ENCODE measurements at regions not wholly inside any gene's neighbourhood (a gene's known extent, or its start where the extent isn't known, plus 50 kb on each side); places are given as distances from the start of the nearest gene placed in this dataset.

- Histone ChIP-seq H3K36me3 (ENCODE audit: insufficient read depth, low read length) (no peaks in the 10 kb centered on the region), H3K4me3 (no peak overlapping the region), H3K9ac (ENCODE audit: insufficient read length) (no peak overlapping the region), H3K27ac (no peak overlapping the region), H3K9me3 (ENCODE audit: low read depth, low read length) (no peaks in the 10 kb centered on the region)
- DNase-seq (ENCODE audit: low read depth, low spot score), result no peak
- no peak for TF ChIP-seq EZH2 (IDR thresholded peaks at IDR 0.05)
- no peak for TF ChIP-seq FOXP2 (optimal IDR thresholded peaks at IDR 0.05; ENCODE audit: control extremely low read depth, extremely low read length, insufficient read depth)
- no peak for TF ChIP-seq POLR2AphosphoS5 (IDR thresholded peaks at IDR 0.05; ENCODE audit: borderline replicate concordance, low read depth, low read length)
Observed at GRCh38 chr18:22467760-22468553, 50.2 kb upstream of the CTAGE1 start.

- Histone ChIP-seq H3K9me3 (ENCODE audit: low read depth, low read length) (no peaks in the 10 kb centered on the region), H3K27ac (no peak overlapping the region), H3K36me3 (ENCODE audit: insufficient read depth, low read length) (no peaks in the 10 kb centered on the region), H3K9ac (ENCODE audit: insufficient read length) (no peak overlapping the region), H3K4me3 (no peak overlapping the region)
- no peak for DNase-seq (ENCODE audit: low read depth, low spot score)
- TF ChIP-seq EZH2 (IDR thresholded peaks at IDR 0.05), result no peak
Observed at GRCh38 chr18:22468554-22468891, 50.8 kb upstream of the CTAGE1 start.

GRCh38 chr18:22469061-22469734, 51.5 kb upstream of the CTAGE1 start:
- no peaks in the 10 kb centered on the region for H3K36me3 ChIP-seq (ENCODE audit: insufficient read depth, low read length)
- H3K9me3 ChIP-seq (ENCODE audit: low read depth, low read length), result no peaks in the 10 kb centered on the region
- no peak overlapping the region for H3K4me3 ChIP-seq
- no peak for TF ChIP-seq EZH2 (IDR thresholded peaks at IDR 0.05)
- TF ChIP-seq POLR2AphosphoS5 (IDR thresholded peaks at IDR 0.05; ENCODE audit: borderline replicate concordance, low read depth, low read length), result no peak
- no peak for TF ChIP-seq FOXP2 (optimal IDR thresholded peaks at IDR 0.05; ENCODE audit: control extremely low read depth, extremely low read length, insufficient read depth)
- DNase-seq (ENCODE audit: low read depth, low spot score), result no peak
- H3K9ac ChIP-seq (ENCODE audit: insufficient read length), result no peak overlapping the region
- no peak overlapping the region for H3K27ac ChIP-seq

GRCh38 chr18:22469926-22470247, 52.2 kb upstream of the CTAGE1 start:
- Histone ChIP-seq H3K4me3 (no peak overlapping the region), H3K9ac (ENCODE audit: insufficient read length) (no peak overlapping the region), H3K36me3 (ENCODE audit: insufficient read depth, low read length) (no peaks in the 10 kb centered on the region), H3K9me3 (ENCODE audit: low read depth, low read length) (no peaks in the 10 kb centered on the region), H3K27ac (no peak overlapping the region)
- DNase-seq (ENCODE audit: low read depth, low spot score), result no peak
- TF ChIP-seq FOXP2 (optimal IDR thresholded peaks at IDR 0.05; ENCODE audit: control extremely low read depth, extremely low read length, insufficient read depth), result no peak
- no peak for TF ChIP-seq EZH2 (IDR thresholded peaks at IDR 0.05)
- no peak for TF ChIP-seq POLR2AphosphoS5 (IDR thresholded peaks at IDR 0.05; ENCODE audit: borderline replicate concordance, low read depth, low read length)

- Histone ChIP-seq H3K36me3 (ENCODE audit: insufficient read depth, low read length) (no peaks in the 10 kb centered on the region), H3K27ac (no peak overlapping the region), H3K9me3 (ENCODE audit: low read depth, low read length) (no peaks in the 10 kb centered on the region), H3K4me3 (no peak overlapping the region), H3K9ac (ENCODE audit: insufficient read length) (no peak overlapping the region)
- TF ChIP-seq POLR2AphosphoS5 (IDR thresholded peaks at IDR 0.05; ENCODE audit: borderline replicate concordance, low read depth, low read length) (no peak), FOXP2 (optimal IDR thresholded peaks at IDR 0.05; ENCODE audit: control extremely low read depth, extremely low read length, insufficient read depth) (no peak), EZH2 (IDR thresholded peaks at IDR 0.05) (no peak)
- no peak for DNase-seq (ENCODE audit: low read depth, low spot score)
Observed at GRCh38 chr18:22470248-22471235, 52.8 kb upstream of the CTAGE1 start.

- DNase-seq (ENCODE audit: low read depth, low spot score), result no peak
- no peaks in the 10 kb centered on the region for H3K9me3 ChIP-seq (ENCODE audit: low read depth, low read length)
Observed at GRCh38 chr18:22471546-22472131, 53.9 kb upstream of the CTAGE1 start.

GRCh38 chr18:22473366-22473765, 55.7 kb upstream of the CTAGE1 start:
- no peak overlapping the region for H3K4me3 ChIP-seq
- no peak overlapping the region for H3K27ac ChIP-seq
- no peak for TF ChIP-seq POLR2AphosphoS5 (IDR thresholded peaks at IDR 0.05; ENCODE audit: borderline replicate concordance, low read depth, low read length)
- no peaks in the 10 kb centered on the region for H3K9me3 ChIP-seq (ENCODE audit: low read depth, low read length)
- no peak for DNase-seq (ENCODE audit: low read depth, low spot score)
- no peak overlapping the region for H3K9ac ChIP-seq (ENCODE audit: insufficient read length)
- no peaks in the 10 kb centered on the region for H3K36me3 ChIP-seq (ENCODE audit: insufficient read depth, low read length)

More at GRCh38 chr18:22471546-22472131, 53.9 kb upstream of the CTAGE1 start:
- Histone ChIP-seq H3K9ac (ENCODE audit: insufficient read length) (no peak overlapping the region), H3K27ac (no peak overlapping the region), H3K36me3 (ENCODE audit: insufficient read depth, low read length) (no peaks in the 10 kb centered on the region), H3K4me3 (no peak overlapping the region)
- TF ChIP-seq FOXP2 (optimal IDR thresholded peaks at IDR 0.05; ENCODE audit: control extremely low read depth, extremely low read length, insufficient read depth) (no peak), POLR2AphosphoS5 (IDR thresholded peaks at IDR 0.05; ENCODE audit: borderline replicate concordance, low read depth, low read length) (no peak), EZH2 (IDR thresholded peaks at IDR 0.05) (no peak)
